ENCODE measurements at regions not wholly inside any gene's neighbourhood (a gene's known extent, or its start where the extent isn't known, plus 50 kb on each side); places are given as distances from the start of the nearest gene placed in this dataset.

DNA sequence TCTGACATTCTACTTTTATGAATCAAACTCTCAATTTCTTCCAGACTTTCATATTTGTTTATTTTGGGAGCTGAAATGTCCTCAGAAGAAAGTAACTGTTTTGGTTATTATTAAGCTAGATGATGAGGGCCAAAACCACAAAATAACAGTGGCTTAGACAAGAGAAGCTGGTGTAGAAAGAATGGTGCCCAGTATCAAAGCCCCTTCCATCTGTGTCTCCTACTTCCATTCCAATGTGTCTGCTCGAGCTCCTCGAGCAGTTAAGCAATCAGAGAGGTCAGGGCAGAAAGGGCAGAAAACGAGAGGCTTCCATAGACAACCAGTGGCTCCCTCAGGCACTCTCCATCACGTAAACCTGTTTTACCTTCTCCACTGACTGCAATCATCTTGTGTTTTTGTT, 59.7 kb upstream of the MAGI1 start:
- peaks cover 6% of the 10 kb centered on the region for H3K27me3 Mint-ChIP-seq
- H3K36me3 Mint-ChIP-seq, result no peaks in the 10 kb centered on the region
- H3K4me3 Mint-ChIP-seq, result no peak overlapping the region
- H3K9me3 Mint-ChIP-seq, result peaks cover 18% of the 10 kb centered on the region
- no peak for DNase-seq (ENCODE audit: extremely low spot score, unreplicated experiment)
- H3K27ac Mint-ChIP-seq, result no peak overlapping the region
- TF ChIP-seq, protein P1, sequence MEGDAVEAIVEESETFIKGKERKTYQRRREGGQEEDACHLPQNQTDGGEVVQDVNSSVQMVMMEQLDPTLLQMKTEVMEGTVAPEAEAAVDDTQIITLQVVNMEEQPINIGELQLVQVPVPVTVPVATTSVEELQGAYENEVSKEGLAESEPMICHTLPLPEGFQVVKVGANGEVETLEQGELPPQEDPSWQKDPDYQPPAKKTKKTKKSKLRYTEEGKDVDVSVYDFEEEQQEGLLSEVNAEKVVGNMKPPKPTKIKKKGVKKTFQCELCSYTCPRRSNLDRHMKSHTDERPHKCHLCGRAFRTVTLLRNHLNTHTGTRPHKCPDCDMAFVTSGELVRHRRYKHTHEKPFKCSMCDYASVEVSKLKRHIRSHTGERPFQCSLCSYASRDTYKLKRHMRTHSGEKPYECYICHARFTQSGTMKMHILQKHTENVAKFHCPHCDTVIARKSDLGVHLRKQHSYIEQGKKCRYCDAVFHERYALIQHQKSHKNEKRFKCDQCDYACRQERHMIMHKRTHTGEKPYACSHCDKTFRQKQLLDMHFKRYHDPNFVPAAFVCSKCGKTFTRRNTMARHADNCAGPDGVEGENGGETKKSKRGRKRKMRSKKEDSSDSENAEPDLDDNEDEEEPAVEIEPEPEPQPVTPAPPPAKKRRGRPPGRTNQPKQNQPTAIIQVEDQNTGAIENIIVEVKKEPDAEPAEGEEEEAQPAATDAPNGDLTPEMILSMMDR (conservative IDR thresholded peaks at IDR 0.05), result no peak
- peaks cover 5% of the 10 kb centered on the region for H3K4me1 Mint-ChIP-seq (ENCODE audit: unreplicated experiment)

DNA sequence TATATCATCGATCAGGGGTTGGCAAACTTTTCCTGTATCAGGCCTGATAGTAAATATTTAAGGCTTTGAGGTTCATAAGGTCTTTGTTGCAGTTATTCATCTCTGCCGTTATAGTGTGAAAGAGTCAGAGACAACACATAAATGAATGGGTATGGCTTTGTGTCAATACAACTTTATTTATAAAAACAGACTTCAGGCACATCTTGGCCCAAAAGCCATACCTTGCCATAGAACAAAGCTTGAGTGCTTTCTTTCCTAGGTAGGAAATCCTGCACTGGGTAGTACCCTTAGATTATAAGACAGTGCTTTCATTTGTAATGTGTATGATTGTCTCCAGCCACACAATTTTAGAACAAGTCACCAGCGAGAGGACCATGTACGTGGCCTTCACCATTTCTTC, 58.9 kb upstream of the MAGI1 start:
- Mint-ChIP-seq H3K27ac (no peak overlapping the region), H3K4me1 (ENCODE audit: unreplicated experiment) (peaks cover 8% of the 10 kb centered on the region), H3K4me3 (no peak overlapping the region), H3K36me3 (no peaks in the 10 kb centered on the region), H3K9me3 (peaks cover 18% of the 10 kb centered on the region), H3K27me3 (peaks cover 6% of the 10 kb centered on the region)
- TF ChIP-seq, protein P1 (conservative IDR thresholded peaks at IDR 0.05), result no peak
- DNase-seq (ENCODE audit: extremely low spot score, unreplicated experiment), result no peak

DNA sequence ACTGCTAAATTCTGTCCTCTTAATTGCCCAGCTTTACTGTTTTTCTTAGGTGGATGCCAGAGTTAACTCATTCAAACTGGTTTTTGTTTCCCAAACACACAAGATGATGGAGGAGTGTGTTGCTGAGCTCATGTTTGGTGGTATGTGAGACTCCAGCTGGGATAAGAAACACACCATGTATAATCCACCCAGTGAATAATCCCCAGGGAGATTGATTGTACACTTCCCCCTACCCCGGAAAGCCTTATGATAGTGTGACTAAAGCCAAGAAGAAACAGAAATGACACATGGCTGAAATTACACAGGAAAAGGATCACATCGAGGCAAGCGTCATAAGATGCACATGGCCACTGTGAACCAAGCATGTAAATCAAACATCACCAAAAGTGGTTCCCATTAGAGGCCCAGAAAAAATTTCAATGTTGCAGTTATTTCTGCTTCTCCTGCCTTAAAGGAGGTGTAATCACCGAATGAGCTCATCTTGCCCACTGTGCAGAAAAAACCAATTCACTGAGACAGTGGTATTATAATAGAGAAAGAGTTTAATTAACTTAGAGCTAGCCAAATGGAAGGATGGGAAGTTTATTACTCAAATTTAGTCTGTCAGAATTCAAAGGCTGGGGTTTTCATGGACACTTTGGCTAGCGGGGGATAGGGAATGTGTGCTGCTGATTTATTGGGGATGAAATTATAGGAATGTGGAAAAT, 56.7 kb upstream of the MAGI1 start:
- DNase-seq (ENCODE audit: extremely low spot score, unreplicated experiment), result no peak
- Mint-ChIP-seq H3K9me3 (peaks cover 11% of the 10 kb centered on the region), H3K27me3 (peaks cover 6% of the 10 kb centered on the region), H3K4me1 (ENCODE audit: unreplicated experiment) (peaks cover 18% of the 10 kb centered on the region), H3K36me3 (no peaks in the 10 kb centered on the region), H3K27ac (no peak overlapping the region), H3K4me3 (no peak overlapping the region)
- TF ChIP-seq, protein P1 (conservative IDR thresholded peaks at IDR 0.05), result no peak

DNA sequence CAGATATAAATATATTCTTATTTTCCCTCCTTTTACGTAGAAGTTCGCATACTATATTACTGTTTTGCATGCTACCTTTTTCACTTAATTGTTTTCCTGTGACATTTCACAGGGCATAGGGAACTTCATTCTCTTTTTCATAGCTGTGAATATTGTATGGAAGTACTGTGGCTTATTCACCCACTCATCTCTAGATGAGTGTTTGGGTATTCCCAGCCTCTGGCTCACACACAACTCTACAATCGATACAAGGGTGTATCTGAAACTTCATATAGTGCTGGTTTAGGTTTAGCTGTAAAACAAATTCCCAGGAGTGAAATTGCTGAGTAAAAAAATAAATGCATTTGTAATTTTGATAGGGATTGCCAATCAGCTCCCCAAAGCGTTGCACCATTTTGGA, 55.3 kb upstream of the MAGI1 start:
- H3K36me3 Mint-ChIP-seq, result no peaks in the 10 kb centered on the region
- H3K4me1 Mint-ChIP-seq (ENCODE audit: unreplicated experiment), result peaks cover 18% of the 10 kb centered on the region
- no peak for DNase-seq (ENCODE audit: extremely low spot score, unreplicated experiment)
- no peak overlapping the region for H3K4me3 Mint-ChIP-seq
- peaks cover 5% of the 10 kb centered on the region for H3K27me3 Mint-ChIP-seq
- TF ChIP-seq, protein P1 (conservative IDR thresholded peaks at IDR 0.05), result no peak
- peaks cover 11% of the 10 kb centered on the region for H3K9me3 Mint-ChIP-seq
- no peak overlapping the region for H3K27ac Mint-ChIP-seq

DNA sequence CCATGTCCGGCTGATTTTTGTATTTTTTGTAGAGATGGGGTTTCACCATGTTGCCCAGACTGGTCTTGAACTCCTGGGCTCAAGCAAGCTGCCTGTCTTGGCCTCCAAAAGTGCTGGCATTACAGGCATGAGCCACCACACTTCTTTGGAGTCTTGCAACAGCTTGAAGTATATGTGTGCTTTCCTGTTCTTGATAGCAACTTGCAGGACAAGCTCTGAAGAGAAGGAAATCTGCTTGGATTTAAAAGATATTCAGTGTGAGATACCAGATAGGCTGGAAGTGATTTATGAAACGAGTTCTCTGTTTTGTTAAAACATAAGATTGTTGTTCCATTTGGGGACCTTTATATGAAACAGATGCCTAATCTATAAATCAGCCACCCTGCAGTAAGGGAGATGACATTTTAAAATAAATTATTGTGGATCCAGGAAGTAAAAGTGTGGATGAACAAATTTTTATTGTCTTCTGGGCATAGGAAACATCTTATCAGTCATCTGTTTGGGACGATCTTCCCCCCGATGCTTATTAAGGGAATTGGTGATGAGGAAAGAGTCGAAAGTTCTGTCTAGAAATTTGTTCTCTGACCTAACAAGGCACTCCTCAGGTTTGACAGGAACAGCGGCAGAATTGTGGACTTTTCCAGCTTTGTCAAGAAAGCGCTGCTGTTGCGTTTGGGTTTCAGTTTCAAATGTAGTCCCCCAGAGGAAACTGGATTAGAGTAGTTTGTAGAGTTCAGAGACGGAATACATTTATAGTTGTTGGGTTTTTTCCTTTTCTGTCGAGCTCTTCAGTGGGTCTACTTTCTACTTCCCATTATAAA, 53.7 kb upstream of the MAGI1 start:
- peak overlapping the region; percentile 63 for H3K4me3 Mint-ChIP-seq
- no peak for DNase-seq (ENCODE audit: extremely low spot score, unreplicated experiment)
- no peak overlapping the region for H3K27ac Mint-ChIP-seq
- peaks cover 18% of the 10 kb centered on the region for H3K4me1 Mint-ChIP-seq (ENCODE audit: unreplicated experiment)
- H3K36me3 Mint-ChIP-seq, result no peaks in the 10 kb centered on the region
- peaks cover 11% of the 10 kb centered on the region for H3K9me3 Mint-ChIP-seq
- no peaks in the 10 kb centered on the region for H3K27me3 Mint-ChIP-seq
- TF ChIP-seq, protein P1 (conservative IDR thresholded peaks at IDR 0.05), result no peak
